GM21390 (cell line): ENCODE measurements at regions not wholly inside any gene's neighbourhood (a gene's known extent, or its start where the extent isn't known, plus 50 kb on each side); places are given as distances from the start of the nearest gene placed in this dataset.
"Not testable (repeated sequence)": the region's sequence is repeated elsewhere in the genome, so short reads cannot be mapped to it uniquely, and the experiment has no call there.

Source experiments
- ATAC-seq: cut with Tn5 transposase; IDR thresholded peaks from one replicate; pipeline ENCODE4 v1.9.1; 2021; ENCODE audit not compliant: unreplicated experiment

- ATAC-seq, result no peak
Observed at GRCh38 chr16:73101568-73101967, 53.6 kb upstream of the ZFHX3 start.

- ATAC-seq, result not testable (repeated sequence)
Observed at GRCh38 chr16:73099601-73100000, 51.7 kb upstream of the ZFHX3 start.
